ENCODE measurements at regions not wholly inside any gene's neighbourhood (a gene's known extent, or its start where the extent isn't known, plus 50 kb on each side); places are given as distances from the start of the nearest gene placed in this dataset.

- no peak for TF ChIP-seq REST (tag by site-specific recombination; IDR thresholded peaks at IDR 0.05)
- peak; percentile 69 for TF ChIP-seq CTCF (tag by site-specific recombination; IDR thresholded peaks at IDR 0.05)
Measured at GRCh38 chr6:135675862-135676261, 175.6 kb upstream of the PDE7B start.

Measured in HEK293 (cell line).